SK-MEL-5 (cell line): ENCODE measurements at regions not wholly inside any gene's neighbourhood (a gene's known extent, or its start where the extent isn't known, plus 50 kb on each side); places are given as distances from the start of the nearest gene placed in this dataset.
"Not testable (repeated sequence)": the region's sequence is repeated elsewhere in the genome, so short reads cannot be mapped to it uniquely, and the experiment has no call there.

Experiments used
- DNase-seq: peaks from one replicate; pipeline ENCODE4 v3.0.0-alpha.2; 2016; ENCODE audit warnings: low read depth, low spot score
- in situ Hi-C: cut with HindIII; loops from 2 replicates; pipeline ENCODE4 v1.10.0; 2016; ENCODE audit warnings: low sequenced_read_pairs, high pct_unique_total_duplicates, low pct_unique_long_range_greater_than_20kb

DNA sequence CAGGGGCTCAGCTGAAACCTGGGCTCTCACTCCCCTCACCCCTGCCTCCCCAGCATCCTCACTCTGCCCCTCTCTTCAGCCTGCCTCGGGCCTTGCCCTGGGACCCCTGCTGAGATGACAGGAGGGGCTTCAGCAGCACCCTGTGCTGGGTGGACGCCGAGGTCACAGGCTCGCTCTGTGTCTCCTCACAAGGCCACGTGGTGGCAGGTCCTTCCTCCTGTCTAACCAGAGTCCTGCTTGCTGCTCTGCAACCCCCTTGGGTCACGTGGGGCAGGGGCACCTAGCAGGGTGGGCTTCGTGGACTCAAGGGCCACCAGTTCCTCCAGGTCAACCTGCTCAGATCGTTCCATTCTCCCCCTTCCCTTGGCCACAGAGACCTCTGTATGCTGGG, 90.4 kb downstream of the TMEM121 start:
- DNase-seq: no peak
- in situ Hi-C loops: no loop called here

DNA sequence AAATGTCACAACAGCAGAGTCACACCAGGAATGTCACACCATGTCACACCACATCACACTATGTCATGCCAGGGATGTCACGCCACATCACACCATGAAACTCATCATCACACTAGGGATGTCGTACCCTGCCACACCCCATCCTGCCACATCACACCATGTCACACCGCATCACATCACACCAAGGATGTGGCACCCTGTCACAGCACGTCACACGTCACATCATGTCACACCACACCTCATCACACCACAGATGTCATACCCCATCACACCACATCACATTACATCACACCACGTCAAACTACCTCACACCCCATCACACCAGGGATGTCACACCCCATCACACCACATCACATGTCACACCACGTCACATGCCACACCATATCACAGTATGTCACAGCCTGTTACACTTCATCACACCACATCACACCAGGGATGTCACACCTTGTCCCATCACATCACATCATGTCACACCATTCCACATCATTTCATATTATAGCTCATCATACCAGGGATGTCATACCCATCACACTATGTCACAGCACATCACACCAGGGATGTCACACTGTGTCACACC, 90.9 kb downstream of the TMEM121 start:
- in situ Hi-C loops: no loop called here
- no peak for DNase-seq

DNA sequence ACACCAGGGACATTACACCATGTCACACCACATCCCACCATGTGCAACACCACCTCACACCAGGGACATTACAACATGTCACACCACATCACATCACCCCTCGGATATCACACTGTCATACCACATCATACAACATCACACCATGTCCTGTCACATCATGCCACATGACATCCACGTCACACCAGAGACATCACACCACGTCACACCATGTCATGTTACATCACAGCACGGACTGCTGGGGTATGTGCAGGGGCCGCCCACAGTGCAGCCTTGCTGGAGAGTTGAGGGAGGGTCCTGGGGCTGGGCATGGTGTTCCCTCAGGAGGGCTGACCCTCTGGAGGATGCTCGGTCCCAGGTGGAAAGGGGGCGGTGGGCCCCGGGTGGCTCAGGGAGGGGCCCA, 91.4 kb downstream of the TMEM121 start:
- in situ Hi-C loops, DNase-seq: not testable (repeated sequence)

DNA sequence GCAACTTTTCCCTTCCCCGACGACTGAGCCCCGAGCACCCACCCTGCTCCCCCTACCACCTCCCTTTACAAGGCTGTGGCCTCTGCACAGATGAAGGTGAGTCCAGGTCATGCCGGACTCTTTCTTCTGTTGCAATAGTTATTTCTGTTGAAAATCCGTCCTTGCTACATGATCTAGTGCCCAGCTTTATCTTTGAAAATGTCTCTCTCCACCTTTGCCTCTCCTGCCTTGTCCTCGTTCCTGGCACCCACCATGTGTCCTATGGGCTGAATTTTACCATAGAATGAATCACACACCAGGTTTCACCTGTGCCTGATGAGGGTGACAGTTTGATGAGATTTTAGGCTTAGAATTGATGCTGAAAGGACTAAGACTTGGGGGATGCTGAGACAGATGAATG, 92.9 kb downstream of the TMEM121 start:
- DNase-seq, in situ Hi-C loops: not testable (repeated sequence)

DNA sequence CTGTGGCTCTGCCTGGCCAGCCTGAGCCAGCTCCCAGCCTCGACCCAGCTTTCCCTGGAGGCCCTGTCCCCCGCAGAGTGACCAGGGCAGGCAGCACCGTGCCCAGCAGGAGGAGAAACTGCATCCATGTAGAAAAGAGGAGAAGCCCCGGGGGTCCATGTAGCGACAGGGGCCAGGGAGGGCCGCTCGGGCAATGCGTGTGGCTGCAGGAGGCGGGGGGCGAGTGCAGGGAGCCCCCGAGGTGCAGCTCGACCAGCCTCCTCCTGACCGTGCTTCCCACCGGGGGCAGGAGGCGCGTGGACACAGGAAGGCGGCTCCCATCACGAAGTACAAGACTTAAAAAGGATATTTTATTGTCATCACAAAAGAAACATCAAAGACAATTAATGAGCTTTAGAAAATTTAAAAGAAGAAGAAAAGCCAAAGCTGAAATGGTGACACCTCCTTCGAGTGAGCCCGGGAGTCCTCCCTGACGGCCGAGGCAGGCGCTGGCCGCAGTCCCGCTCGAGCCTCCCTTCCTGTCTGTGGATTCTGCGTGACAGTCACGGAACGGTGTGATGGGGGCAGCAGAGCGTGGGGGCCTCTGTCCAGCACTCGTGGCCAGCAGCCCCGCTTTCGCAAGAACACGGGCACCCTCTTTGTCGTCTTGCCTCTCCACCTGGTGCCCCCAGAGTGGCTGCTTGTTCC, 93.9 kb downstream of the TMEM121 start:
- DNase-seq, in situ Hi-C loops: not testable (repeated sequence)

DNA sequence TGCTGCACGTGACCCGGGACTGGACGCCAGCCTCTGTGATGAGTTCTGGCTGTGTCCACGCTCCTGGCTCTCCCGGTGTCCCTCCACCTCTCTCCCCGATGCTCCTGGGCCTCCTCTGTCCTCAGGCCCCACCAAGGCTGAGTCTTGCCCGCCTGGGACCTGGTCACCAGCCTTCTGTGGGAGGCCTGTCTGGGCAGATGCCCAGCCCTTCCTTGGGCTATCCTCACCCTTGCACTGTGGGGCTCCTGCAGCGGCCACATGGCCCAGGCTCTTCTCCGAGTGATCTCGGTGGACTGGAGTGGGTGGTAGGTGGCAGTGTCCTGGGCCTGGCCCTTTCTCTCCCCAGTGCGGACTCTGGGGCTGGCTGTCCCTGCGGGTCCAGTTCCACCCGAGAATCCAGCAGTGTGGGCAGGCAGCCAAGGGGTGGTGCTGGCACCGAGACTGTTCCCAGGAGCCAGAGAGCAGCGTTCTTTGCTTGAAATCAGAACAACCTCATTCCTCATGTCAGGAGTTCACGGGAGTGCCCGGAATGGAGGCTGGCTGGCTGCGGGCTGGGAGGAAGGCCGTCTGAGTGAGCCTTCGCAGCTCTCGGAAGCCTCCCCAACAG, 94.6 kb downstream of the TMEM121 start:
- in situ Hi-C loops, DNase-seq: not testable (repeated sequence)

DNA sequence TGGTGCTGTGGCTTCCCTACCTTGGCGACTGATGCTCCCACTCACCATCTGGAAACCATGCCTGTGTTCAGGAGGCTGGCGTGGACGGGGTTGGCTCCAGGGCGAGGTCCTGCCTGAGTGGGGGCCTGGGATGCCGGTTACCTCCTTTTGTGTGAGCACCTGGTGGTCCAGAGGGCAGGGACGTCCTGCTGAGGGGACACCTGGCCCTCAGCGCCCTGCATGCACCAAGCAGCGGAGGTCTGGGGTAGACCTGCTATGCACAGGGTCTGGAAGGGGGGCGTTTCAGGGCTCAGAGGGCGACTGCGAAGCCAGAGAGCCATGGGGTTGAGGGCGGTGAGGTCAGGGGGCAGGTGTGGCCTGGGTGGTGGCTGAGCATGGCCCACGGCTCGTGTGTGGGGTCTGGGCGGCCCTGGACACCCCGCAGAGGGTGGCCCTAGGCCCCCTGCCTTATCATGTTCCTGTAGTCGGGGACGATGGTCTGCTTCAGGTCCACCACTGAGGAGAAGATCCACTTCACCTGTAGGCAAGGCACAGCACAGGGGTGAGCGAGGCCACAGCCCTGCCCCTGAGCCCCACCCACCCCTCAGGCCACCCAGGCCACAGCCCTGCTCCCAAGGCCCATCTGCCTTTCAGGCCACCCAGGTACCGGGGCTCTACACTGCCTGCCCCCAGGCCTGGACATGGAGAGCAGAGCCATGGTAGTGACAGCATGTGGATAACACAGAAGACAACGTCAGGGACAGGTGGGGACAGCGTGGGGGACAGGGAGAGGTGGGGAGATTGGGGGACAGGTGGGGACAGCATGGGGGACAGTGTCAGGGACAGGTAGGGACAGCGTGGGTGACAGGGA, 95.3 kb downstream of the TMEM121 start:
- in situ Hi-C loops: not testable (repeated sequence)

DNA sequence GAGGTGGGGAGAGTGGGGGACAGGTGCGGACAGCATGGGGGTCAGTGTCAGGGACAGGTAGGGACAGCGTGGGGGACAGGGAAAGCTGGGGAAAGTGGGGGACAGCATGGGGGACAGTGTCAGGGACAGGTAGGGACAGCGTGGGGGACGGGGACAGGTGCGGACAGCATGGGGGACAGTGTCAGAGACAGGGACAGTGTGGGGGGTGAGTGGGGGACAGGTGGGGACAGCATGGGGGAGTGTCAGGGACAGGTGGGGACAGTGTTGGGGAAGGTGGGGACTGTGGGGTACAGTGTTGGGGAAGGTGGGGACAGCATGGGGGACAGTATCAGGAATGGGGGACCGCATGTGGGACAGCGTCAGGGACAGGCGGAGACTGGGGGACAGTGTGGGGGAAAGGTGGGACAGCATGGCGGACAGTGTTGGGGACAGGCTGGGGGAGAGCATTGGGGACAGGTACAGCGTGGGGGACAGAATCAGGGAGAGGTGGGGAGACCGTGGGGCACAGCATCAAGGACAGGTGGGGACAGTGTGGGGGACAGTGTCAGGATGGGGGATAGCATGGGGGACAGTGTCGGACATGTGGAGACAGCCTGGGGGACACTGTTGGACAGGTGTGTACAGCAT, 96.1 kb downstream of the TMEM121 start:
- no peak for DNase-seq
- in situ Hi-C loops: no loop called here

More for the DNA sequence above, 95.3 kb downstream of the TMEM121 start:
- DNase-seq: not testable (repeated sequence)

DNA sequence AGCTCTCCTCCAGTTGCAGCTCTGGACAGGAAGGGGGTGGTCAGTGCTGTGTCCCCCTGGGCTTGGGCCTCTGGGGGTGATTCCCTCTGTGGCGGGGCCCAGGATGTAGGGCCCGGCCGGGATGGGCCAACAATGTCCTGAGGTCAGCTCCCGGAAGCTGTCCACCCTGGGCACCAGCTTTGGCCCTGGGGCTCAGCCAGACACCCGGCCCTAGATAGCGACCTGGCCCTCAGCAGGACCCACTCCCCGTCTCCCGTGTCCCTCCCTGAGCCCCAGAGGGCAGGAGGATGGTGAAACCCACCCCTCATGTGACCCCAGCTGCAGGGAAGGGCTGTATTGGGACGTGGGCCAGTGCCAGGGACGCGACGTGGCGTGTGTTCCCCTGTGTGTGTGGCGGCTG, 96.8 kb downstream of the TMEM121 start:
- DNase-seq, in situ Hi-C loops: not testable (repeated sequence)

DNA sequence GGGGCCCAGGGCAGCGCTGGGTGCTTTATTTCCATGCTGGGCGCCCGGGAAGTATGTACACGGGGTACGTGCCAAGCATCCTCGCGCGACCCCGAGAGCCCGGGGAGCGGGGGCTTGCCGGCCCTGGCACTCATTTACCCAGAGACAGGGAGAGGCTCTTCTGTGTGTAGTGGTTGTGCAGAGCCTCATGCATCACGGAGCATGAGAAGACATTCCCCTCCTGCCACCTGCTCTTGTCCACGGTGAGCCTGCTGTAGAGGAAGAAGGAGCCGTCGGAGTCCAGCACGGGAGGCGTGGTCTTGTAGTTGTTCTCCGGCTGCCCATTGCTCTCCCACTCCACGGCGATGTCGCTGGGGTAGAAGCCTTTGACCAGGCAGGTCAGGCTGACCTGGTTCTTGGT, 98.0 kb downstream of the TMEM121 start:
- in situ Hi-C loops, DNase-seq: not testable (repeated sequence)

DNA sequence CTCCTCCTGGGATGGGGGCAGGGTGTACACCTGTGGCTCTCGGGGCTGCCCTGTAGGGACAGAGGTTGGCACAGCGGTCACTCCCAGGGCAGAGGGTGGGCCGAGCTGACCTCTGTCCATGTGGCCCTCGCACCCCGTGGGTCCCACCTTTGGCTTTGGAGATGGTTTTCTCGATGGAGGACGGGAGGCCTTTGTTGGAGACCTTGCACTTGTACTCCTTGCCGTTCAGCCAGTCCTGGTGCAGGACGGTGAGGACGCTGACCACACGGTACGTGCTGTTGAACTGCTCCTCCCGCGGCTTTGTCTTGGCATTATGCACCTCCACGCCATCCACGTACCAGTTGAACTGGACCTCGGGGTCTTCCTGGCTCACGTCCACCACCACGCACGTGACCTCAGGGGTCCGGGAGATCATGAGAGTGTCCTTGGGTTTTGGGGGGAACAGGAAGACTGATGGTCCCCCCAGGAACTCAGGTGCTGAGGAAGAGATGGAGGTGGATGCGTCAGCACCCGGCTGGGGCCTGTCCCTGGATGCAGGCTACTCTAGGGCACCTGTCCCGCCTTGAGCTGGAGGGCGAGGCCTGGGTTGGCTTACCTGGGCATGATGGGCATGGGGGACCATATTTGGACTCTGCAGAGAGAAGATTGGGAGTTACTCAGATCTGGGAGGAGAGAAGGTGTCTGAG, 98.5 kb downstream of the TMEM121 start:
- in situ Hi-C loops, DNase-seq: not testable (repeated sequence)

DNA sequence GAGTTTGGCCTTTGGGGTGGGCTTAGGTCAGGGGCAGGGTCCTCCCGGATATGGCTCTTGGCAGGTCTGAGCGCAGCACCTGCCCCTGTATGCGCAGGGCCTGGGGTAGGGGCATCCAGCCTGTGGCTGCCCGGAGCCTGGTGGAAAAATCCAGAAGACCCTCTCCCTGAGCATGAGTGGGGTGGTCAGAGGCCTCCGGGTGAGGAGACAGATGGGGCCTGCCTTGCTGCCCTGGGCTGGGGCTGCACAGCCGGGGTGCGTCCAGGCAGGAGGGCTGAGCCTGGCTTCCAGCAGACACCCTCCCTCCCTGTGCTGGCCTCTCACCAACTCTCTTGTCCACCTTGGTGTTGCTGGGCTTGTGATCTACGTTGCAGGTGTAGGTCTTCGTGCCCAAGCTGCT, 99.1 kb downstream of the TMEM121 start:
- in situ Hi-C loops, DNase-seq: not testable (repeated sequence)

DNA sequence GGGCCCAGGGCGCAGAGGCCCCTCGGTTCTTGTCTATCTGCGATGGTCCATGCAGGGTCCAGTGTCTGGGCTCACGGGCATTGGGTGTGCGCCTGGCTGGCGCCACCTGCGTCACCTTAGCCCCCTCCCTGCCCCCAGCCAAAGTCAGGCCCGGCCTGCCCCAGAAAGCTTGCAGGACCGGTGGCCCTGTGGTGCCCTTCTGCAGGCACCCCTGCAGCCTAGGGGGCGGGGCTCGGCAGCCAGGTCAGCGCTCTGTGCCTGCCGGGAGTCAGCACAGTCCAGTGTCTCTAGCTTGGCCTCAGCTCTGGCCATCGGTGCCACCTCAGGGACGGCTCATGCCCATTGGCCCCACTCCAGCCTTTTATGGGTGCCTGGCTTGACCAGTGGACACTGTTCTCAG, 99.7 kb downstream of the TMEM121 start:
- not testable (repeated sequence) for DNase-seq

DNA sequence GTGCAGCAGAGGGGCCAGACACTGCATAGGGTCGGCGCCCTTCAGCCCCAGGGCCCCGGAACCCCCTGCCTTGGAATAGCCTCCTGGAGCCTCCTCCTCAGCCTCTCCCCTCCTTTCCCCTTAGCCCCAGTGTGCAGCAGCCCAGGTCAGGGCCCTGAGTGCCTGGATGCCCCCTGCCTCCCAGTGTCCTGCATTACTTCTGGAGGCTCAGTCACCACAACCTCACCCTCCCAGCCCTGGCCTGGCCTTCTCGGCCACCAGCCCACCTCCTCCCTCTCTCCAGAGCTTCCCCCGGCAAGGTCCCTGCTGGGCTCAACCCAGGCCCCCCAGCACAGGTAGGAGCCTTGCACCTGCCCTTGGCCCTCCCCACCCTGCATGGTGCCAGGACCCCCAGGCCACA, 100.3 kb downstream of the TMEM121 start:
- in situ Hi-C loops, DNase-seq: not testable (repeated sequence)

More for the DNA sequence above, 99.7 kb downstream of the TMEM121 start:
- in situ Hi-C loops: not testable (repeated sequence)

DNA sequence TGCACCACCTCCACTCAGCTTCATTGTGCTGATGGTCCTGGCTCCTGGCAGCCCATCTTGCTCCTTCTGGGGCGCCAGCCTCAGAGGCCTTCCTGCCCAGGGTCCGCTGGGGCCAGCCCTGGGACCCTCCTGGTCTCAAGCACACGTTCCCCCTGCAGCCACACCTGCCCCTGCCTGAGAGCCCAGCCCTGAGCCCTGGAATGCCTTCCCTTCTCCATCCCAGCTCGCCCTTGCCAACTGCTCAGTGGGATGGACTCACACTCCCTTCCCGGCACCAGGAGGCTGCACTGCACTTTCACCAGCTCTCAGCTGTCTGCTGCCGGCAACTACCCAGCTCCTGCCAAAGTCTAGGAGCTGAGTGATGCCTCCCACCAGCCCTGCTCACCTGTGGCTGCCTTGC, 100.9 kb downstream of the TMEM121 start:
- in situ Hi-C loops, DNase-seq: not testable (repeated sequence)

DNA sequence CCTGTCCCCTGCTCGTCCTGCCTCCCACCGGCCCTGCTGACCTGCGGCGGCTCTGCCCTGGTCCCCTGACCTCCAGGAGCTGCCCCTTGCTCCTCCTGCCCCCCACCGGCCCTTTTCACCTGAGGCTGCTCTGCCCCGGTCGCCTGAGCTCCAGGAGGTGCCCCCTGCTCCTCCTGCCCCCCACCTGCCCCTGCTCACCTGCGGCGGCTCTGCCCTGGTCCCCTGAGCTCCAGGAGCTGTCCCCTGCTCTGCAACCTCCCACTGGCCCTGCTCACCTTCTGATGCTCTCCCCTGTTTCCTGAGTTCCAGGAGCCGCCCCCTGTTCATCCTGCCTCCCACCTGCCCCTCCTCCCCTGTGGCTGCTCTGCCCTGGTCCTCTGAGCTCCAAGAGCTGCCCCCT, 101.3 kb downstream of the TMEM121 start:
- no peak for DNase-seq

DNA sequence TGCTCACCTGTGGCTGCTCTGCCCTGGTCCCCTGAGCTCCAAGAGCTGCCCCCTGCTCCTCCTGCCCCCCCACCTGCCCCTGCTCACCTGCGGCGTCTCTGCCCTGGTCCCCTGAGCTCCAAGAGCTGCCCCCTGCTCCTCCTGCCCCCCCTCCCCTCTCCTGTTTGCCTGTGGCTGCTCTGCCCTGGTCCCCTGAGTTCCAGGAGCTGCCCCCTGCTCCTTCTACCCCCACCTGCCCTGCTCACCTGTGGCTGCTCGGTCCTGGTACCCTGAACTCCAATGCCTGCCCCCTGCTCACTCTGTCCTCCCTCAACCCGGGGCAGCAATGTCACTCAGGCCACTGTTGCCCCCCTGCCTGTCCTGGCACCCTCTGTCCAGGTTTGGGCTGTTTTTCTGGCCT, 101.7 kb downstream of the TMEM121 start:
- in situ Hi-C loops, DNase-seq: not testable (repeated sequence)

More for the DNA sequence above, 101.3 kb downstream of the TMEM121 start:
- in situ Hi-C loops: no loop called here
